Endometrial microvascular endothelial cells (primary cell): ENCODE measurements at regions not wholly inside any gene's neighbourhood (a gene's known extent, or its start where the extent isn't known, plus 50 kb on each side); places are given as distances from the start of the nearest gene placed in this dataset.

Experiments used
- in situ Hi-C: cut with HindIII; loops from 2 replicates; pipeline ENCODE4 v1.10.0; 2017; ENCODE audit warnings: low sequenced_read_pairs, low pct_unique_long_range_greater_than_20kb; ENCODE audit errors: inconsistent ontology term

GRCh38 chr10:10223131-10223530, 794.5 kb upstream of the CELF2 start:
- in situ Hi-C loops, result no loop called here

GRCh38 chr10:10225136-10225676, 792.5 kb upstream of the CELF2 start:
- in situ Hi-C loops, result no loop called here

GRCh38 chr10:10233229-10233628, 784.4 kb upstream of the CELF2 start:
- in situ Hi-C loops, result no loop called here

- in situ Hi-C loops, result no loop called here
Measured at GRCh38 chr10:10235003-10235402, 782.7 kb upstream of the CELF2 start.

GRCh38 chr10:10247585-10247984, 770.1 kb upstream of the CELF2 start:
- in situ Hi-C loops, result no loop called here

- in situ Hi-C loops, result no loop called here
Measured at GRCh38 chr10:10256860-10257259, 760.8 kb upstream of the CELF2 start.

GRCh38 chr10:10259013-10259412, 758.7 kb upstream of the CELF2 start:
- in situ Hi-C loops, result no loop called here

- in situ Hi-C loops, result no loop called here
Measured at GRCh38 chr10:10270126-10271050, 747.3 kb upstream of the CELF2 start.

GRCh38 chr10:10271639-10272192, 746.0 kb upstream of the CELF2 start:
- in situ Hi-C loops, result no loop called here

- in situ Hi-C loops, result no loop called here
Measured at GRCh38 chr10:10273661-10274060, 744.0 kb upstream of the CELF2 start.

GRCh38 chr10:10279906-10280305, 737.8 kb upstream of the CELF2 start:
- in situ Hi-C loops, result no loop called here

GRCh38 chr10:10292501-10292900, 725.2 kb upstream of the CELF2 start:
- in situ Hi-C loops, result no loop called here

- in situ Hi-C loops, result no loop called here
Measured at GRCh38 chr10:10293041-10293440, 724.6 kb upstream of the CELF2 start.

- in situ Hi-C loops, result no loop called here
Measured at GRCh38 chr10:10293481-10293951, 724.2 kb upstream of the CELF2 start.

- in situ Hi-C loops, result no loop called here
Measured at GRCh38 chr10:10294184-10294880, 723.3 kb upstream of the CELF2 start.

- in situ Hi-C loops, result no loop called here
Measured at GRCh38 chr10:10294881-10295529, 722.7 kb upstream of the CELF2 start.

- in situ Hi-C loops, result no loop called here
Measured at GRCh38 chr10:10295537-10295936, 722.1 kb upstream of the CELF2 start.

GRCh38 chr10:10302689-10303088, 715.0 kb upstream of the CELF2 start:
- in situ Hi-C loops, result no loop called here

GRCh38 chr10:10307036-10307435, 710.6 kb upstream of the CELF2 start:
- in situ Hi-C loops, result no loop called here
